ENCODE measurements at regions not wholly inside any gene's neighbourhood (a gene's known extent, or its start where the extent isn't known, plus 50 kb on each side); places are given as distances from the start of the nearest gene placed in this dataset.

- ATAC-seq = no peak
- TF ChIP-seq GLIS3 (CRISPR knock-in tag; IDR thresholded peaks at IDR 0.05) = no peak
- no peak for TF ChIP-seq ZC3H10 (CRISPR knock-in tag; IDR thresholded peaks at IDR 0.05)
- no peak for TF ChIP-seq ZFP30 (CRISPR knock-in tag; IDR thresholded peaks at IDR 0.05)
- no peak for TF ChIP-seq ZNF70 (CRISPR knock-in tag; IDR thresholded peaks at IDR 0.05)
Observed at GRCh38 chr5:164861610-164862009, 1356.2 kb downstream of the MAT2B start.

GRCh38 chr5:164868761-164869160 is 1363.3 kb downstream of the MAT2B start:
- no peak for ATAC-seq

DNA sequence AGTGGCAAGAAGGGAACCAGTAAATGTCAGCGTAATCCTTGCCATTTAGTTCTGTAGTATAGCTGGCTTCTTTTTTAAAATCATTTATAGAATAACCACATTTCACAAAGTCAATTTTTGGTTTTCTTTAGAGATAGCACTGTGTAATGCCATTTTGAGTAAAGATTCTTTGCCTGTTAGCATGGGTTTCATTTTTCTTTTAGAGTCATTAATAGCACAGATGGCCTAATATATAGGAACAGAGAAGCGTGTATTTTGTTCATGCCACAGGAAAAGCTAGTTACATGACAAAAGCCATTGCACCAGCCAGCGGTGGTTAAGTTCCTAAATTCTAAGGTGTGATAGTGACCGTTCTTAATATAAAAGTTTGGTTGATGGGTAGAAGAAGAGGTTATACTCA is 1363.9 kb downstream of the MAT2B start:
- no peak for TF ChIP-seq OSR1 (CRISPR knock-in tag; IDR thresholded peaks at IDR 0.05)
- no peak for TF ChIP-seq ARNTL (CRISPR knock-in tag; IDR thresholded peaks at IDR 0.05; ENCODE audit: borderline replicate concordance, low read depth)
- no peak for TF ChIP-seq ZC3H10 (CRISPR knock-in tag; IDR thresholded peaks at IDR 0.05)
- no peak for TF ChIP-seq ZNF565 (CRISPR knock-in tag; conservative IDR thresholded peaks at IDR 0.05; ENCODE audit: low read depth)
- no peak for TF ChIP-seq ISL1 (CRISPR knock-in tag; IDR thresholded peaks at IDR 0.05)
- TF ChIP-seq TCF4 (CRISPR knock-in tag; IDR thresholded peaks at IDR 0.05; ENCODE audit: borderline replicate concordance) = no peak
- no peak for TF ChIP-seq BACH2 (CRISPR knock-in tag; IDR thresholded peaks at IDR 0.05; ENCODE audit: borderline replicate concordance)
- TF ChIP-seq TOX (CRISPR knock-in tag; IDR thresholded peaks at IDR 0.05; ENCODE audit: borderline replicate concordance) = no peak
- TF ChIP-seq ESRRG (CRISPR knock-in tag; IDR thresholded peaks at IDR 0.05) = no peak
- TF ChIP-seq, protein P1, sequence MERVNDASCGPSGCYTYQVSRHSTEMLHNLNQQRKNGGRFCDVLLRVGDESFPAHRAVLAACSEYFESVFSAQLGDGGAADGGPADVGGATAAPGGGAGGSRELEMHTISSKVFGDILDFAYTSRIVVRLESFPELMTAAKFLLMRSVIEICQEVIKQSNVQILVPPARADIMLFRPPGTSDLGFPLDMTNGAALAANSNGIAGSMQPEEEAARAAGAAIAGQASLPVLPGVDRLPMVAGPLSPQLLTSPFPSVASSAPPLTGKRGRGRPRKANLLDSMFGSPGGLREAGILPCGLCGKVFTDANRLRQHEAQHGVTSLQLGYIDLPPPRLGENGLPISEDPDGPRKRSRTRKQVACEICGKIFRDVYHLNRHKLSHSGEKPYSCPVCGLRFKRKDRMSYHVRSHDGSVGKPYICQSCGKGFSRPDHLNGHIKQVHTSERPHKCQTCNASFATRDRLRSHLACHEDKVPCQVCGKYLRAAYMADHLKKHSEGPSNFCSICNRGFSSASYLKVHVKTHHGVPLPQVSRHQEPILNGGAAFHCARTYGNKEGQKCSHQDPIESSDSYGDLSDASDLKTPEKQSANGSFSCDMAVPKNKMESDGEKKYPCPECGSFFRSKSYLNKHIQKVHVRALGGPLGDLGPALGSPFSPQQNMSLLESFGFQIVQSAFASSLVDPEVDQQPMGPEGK (CRISPR knock-in tag; IDR thresholded peaks at IDR 0.05; ENCODE audit: borderline replicate concordance) = no peak
- no peak for TF ChIP-seq PPARA (CRISPR knock-in tag; IDR thresholded peaks at IDR 0.05; ENCODE audit: borderline replicate concordance)
- no peak for TF ChIP-seq RARB (CRISPR knock-in tag; IDR thresholded peaks at IDR 0.05)
- TF ChIP-seq ZFP30 (CRISPR knock-in tag; IDR thresholded peaks at IDR 0.05) = no peak
- TF ChIP-seq CREB5 (CRISPR knock-in tag; IDR thresholded peaks at IDR 0.05; ENCODE audit: low read depth) = no peak
- no peak for TF ChIP-seq SNAI2 (CRISPR knock-in tag; IDR thresholded peaks at IDR 0.05)
- no peak for ATAC-seq

More at GRCh38 chr5:164868761-164869160, 1363.3 kb downstream of the MAT2B start:
- no peak for TF ChIP-seq ZFP3 (CRISPR knock-in tag; IDR thresholded peaks at IDR 0.05)
- TF ChIP-seq, protein P1 (CRISPR knock-in tag; IDR thresholded peaks at IDR 0.05; ENCODE audit: borderline replicate concordance) = no peak
- TF ChIP-seq GLIS3 (CRISPR knock-in tag; IDR thresholded peaks at IDR 0.05) = no peak
- TF ChIP-seq ZNF70 (CRISPR knock-in tag; IDR thresholded peaks at IDR 0.05) = no peak
- no peak for TF ChIP-seq RARB (CRISPR knock-in tag; IDR thresholded peaks at IDR 0.05)
- no peak for TF ChIP-seq ARNTL (CRISPR knock-in tag; IDR thresholded peaks at IDR 0.05; ENCODE audit: borderline replicate concordance, low read depth)
- no peak for TF ChIP-seq CSDC2 (CRISPR knock-in tag; IDR thresholded peaks at IDR 0.05)
- TF ChIP-seq, protein P2, sequence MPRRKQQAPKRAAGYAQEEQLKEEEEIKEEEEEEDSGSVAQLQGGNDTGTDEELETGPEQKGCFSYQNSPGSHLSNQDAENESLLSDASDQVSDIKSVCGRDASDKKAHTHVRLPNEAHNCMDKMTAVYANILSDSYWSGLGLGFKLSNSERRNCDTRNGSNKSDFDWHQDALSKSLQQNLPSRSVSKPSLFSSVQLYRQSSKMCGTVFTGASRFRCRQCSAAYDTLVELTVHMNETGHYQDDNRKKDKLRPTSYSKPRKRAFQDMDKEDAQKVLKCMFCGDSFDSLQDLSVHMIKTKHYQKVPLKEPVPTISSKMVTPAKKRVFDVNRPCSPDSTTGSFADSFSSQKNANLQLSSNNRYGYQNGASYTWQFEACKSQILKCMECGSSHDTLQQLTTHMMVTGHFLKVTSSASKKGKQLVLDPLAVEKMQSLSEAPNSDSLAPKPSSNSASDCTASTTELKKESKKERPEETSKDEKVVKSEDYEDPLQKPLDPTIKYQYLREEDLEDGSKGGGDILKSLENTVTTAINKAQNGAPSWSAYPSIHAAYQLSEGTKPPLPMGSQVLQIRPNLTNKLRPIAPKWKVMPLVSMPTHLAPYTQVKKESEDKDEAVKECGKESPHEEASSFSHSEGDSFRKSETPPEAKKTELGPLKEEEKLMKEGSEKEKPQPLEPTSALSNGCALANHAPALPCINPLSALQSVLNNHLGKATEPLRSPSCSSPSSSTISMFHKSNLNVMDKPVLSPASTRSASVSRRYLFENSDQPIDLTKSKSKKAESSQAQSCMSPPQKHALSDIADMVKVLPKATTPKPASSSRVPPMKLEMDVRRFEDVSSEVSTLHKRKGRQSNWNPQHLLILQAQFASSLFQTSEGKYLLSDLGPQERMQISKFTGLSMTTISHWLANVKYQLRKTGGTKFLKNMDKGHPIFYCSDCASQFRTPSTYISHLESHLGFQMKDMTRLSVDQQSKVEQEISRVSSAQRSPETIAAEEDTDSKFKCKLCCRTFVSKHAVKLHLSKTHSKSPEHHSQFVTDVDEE (CRISPR knock-in tag; IDR thresholded peaks at IDR 0.05) = no peak
- TF ChIP-seq, protein P3, sequence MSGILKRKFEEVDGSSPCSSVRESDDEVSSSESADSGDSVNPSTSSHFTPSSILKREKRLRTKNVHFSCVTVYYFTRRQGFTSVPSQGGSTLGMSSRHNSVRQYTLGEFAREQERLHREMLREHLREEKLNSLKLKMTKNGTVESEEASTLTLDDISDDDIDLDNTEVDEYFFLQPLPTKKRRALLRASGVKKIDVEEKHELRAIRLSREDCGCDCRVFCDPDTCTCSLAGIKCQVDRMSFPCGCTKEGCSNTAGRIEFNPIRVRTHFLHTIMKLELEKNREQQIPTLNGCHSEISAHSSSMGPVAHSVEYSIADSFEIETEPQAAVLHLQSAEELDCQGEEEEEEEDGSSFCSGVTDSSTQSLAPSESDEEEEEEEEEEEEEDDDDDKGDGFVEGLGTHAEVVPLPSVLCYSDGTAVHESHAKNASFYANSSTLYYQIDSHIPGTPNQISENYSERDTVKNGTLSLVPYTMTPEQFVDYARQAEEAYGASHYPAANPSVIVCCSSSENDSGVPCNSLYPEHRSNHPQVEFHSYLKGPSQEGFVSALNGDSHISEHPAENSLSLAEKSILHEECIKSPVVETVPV (CRISPR knock-in tag; IDR thresholded peaks at IDR 0.05) = no peak
- no peak for TF ChIP-seq ZNF8 (CRISPR knock-in tag; IDR thresholded peaks at IDR 0.05)
- TF ChIP-seq CREB5 (CRISPR knock-in tag; IDR thresholded peaks at IDR 0.05; ENCODE audit: low read depth) = no peak
- TF ChIP-seq ZC3H10 (CRISPR knock-in tag; IDR thresholded peaks at IDR 0.05) = no peak

All from SK-N-SH treated with all-trans-retinoic acid at 6 μM for 48 hours (cell line).